ENCODE measurements at regions not wholly inside any gene's neighbourhood (a gene's known extent, or its start where the extent isn't known, plus 50 kb on each side); places are given as distances from the start of the nearest gene placed in this dataset.

DNA sequence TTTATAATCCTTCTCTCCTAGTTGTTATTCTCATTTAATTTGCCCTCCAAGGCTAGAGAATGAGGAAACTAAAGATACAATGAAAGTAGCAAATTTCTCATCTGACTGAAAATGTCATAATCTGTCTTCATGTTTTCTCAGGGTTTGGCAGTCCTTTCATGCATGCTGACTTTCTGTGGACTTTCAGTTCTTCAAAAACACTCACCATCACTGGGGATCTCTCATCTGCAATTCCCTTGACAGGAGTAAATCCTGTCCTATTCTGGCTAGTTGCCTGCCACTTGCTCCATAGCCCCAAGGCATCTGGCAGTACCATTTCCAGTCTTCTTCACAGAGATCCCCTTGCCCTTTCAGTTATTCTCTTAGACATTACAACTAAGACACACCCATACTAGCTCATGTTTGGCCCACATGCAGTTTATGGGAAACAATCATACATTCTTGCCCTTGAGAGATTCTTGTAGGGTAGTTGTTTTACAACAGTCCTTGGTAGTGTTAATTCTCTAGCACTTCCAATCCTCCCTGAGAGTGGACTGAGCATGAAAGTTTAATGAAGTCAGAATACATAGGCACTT, 449.7 kb upstream of the KLHL4 start:
- H2AK5ac ChIP-seq (ENCODE audit: low read depth, low read length), result no peak overlapping the region
- H3K9ac ChIP-seq (replicated peaks in 1 of 4; ENCODE audit: extremely low read depth in 1 of 4, low read depth in 3 of 4, low read length in 3 of 4), result no peak overlapping the region
- H3K79me1 ChIP-seq (ENCODE audit: low read depth, low read length), result no peaks in the 10 kb centered on the region
- H2BK12ac ChIP-seq (ENCODE audit: low read depth, low read length), result no peak overlapping the region
- H3K4me2 ChIP-seq (ENCODE audit: insufficient read depth in 1 of 2, low read depth in 2 of 2, low read length in 2 of 2), result no peak overlapping the region
- H2AFZ ChIP-seq (ENCODE audit: low read length), result no peak overlapping the region
- no peak overlapping the region for H2BK120ac ChIP-seq (replicated peaks; ENCODE audit: low read depth, low read length)
- H2BK5ac ChIP-seq (ENCODE audit: low read depth, low read length), result no peak overlapping the region
- no peaks in the 10 kb centered on the region for H3K27me3 ChIP-seq (replicated peaks in 1 of 4; ENCODE audit: control insufficient read depth in 3 of 4, extremely low read depth in 1 of 4, insufficient read depth in 3 of 4, low read length in 3 of 4)
- H4K20me1 ChIP-seq (replicated peaks in 1 of 2; ENCODE audit: control insufficient read depth in 1 of 2, insufficient read depth in 2 of 2, low read length in 2 of 2), result no peaks in the 10 kb centered on the region
- no peak overlapping the region for H3K27ac ChIP-seq (ENCODE audit: low read depth, low read length)
- no peaks in the 10 kb centered on the region for H3K9me3 ChIP-seq (ENCODE audit: insufficient read depth in 2 of 2, low read depth in 1 of 2, low read length in 1 of 2)
- H3K56ac ChIP-seq (replicated peaks; ENCODE audit: insufficient read length, low read depth, low read length), result no peak overlapping the region
- no peak overlapping the region for H3K18ac ChIP-seq (ENCODE audit: extremely low read depth, low read length)
- H3K36me3 ChIP-seq (ENCODE audit: control insufficient read depth in 2 of 4, insufficient read depth in 4 of 4, low read length in 3 of 4), result no peaks in the 10 kb centered on the region
- no peaks in the 10 kb centered on the region for H3K23me2 ChIP-seq (ENCODE audit: low read depth, low read length)
- no peak overlapping the region for H3K4me3 ChIP-seq (ENCODE audit: extremely low read depth in 1 of 4, insufficient read depth in 2 of 4, low read depth in 3 of 4, low read length in 4 of 4)
- H3K4me1 ChIP-seq (replicated peaks in 1 of 4; ENCODE audit: control insufficient read depth in 3 of 4, insufficient read depth in 4 of 4, low read length in 3 of 4), result no peaks in the 10 kb centered on the region
- H3K23ac ChIP-seq (ENCODE audit: insufficient read length), result no peak overlapping the region
- H2BK15ac ChIP-seq (ENCODE audit: low read length), result no peak overlapping the region
- no peaks in the 10 kb centered on the region for H3K79me2 ChIP-seq (ENCODE audit: control insufficient read depth in 1 of 2, insufficient read depth in 2 of 2, low read length in 2 of 2)
- no peak for DNase-seq (ENCODE audit: low read depth in 1 of 2, low spot score in 2 of 2)
- no peak overlapping the region for H4K5ac ChIP-seq (ENCODE audit: insufficient read length, low read depth, low read length)
- H4K91ac ChIP-seq (replicated peaks; ENCODE audit: insufficient read length, low read length), result no peak overlapping the region
- no peak overlapping the region for H4K8ac ChIP-seq (ENCODE audit: extremely low read depth, insufficient read depth, low read length)
- no peak for FAIRE-seq
- H3K14ac ChIP-seq (ENCODE audit: insufficient read length), result no peak overlapping the region
- H2BK20ac ChIP-seq (ENCODE audit: low read length), result no peak overlapping the region
- ChIA-PET CTCF (ENCODE audit: partially characterized antibody) (no interaction called here), POLR2A (ENCODE audit: partially characterized antibody) (no interaction called here)
- no peak overlapping the region for H3K4ac ChIP-seq (replicated peaks; ENCODE audit: insufficient read length, low read depth, low read length)
- TF ChIP-seq KDM1A (IDR thresholded peaks at IDR 0.05; ENCODE audit: borderline replicate concordance, low read length), result no peak
- no peak for TF ChIP-seq TBP (IDR thresholded peaks at IDR 0.05; ENCODE audit: low read depth, low read length)
- TF ChIP-seq, protein P1, sequence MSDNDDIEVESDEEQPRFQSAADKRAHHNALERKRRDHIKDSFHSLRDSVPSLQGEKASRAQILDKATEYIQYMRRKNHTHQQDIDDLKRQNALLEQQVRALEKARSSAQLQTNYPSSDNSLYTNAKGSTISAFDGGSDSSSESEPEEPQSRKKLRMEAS (IDR thresholded peaks at IDR 0.05), result no peak
- TF ChIP-seq POU5F1 (IDR thresholded peaks at IDR 0.05; ENCODE audit: low read depth, low read length), result no peak
- TF ChIP-seq SAP30 (IDR thresholded peaks at IDR 0.05; ENCODE audit: insufficient read depth, insufficient replicate concordance, low read length), result no peak
- TF ChIP-seq SIX5 (IDR thresholded peaks at IDR 0.05; ENCODE audit: low read depth, low read length), result no peak
